ENCODE measurements at regions not wholly inside any gene's neighbourhood (a gene's known extent, or its start where the extent isn't known, plus 50 kb on each side); places are given as distances from the start of the nearest gene placed in this dataset.

DNA sequence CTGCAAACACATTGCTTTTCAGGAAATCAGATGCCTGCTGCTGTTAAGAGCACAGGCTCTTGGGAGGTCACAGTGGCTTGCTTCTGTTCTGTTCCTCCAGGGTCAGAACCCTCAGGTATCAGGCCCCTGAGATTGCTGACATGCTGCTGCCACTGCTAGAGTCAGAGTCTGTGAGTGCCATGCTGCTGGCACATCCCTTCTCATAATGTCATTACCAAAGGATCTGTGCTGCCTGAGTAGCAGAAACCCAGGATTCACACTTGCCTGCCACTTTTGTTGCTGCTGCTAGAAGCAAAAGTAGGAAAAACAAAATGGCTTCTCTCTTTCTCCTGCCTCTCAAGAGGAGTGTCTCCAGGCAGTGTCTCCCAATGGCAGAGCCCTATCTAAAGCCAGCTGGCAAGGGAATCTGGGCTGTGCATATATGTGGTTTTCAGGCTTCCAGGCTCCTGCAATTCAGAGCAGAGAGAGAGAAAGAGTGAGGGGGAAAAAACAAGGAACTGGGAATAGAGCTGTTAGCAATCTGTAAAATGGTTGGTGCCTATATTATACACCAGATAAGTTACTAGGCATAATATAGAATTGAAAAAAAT, 180.3 kb downstream of the MYCN start:
- DNase-seq: no peak
- H3K4me3 ChIP-seq (ENCODE audit: low read depth, low read length): no peak overlapping the region
- no peak for TF ChIP-seq CTCF (IDR thresholded peaks at IDR 0.05; ENCODE audit: low read depth, low read length, missing control alignments)
- in situ Hi-C loops (cut with HindIII; ENCODE audit: low pct_ligation_motif_present, low sequenced_read_pairs): no loop called here
- no peaks in the 10 kb centered on the region for H3K27me3 ChIP-seq (replicated peaks)
- H3K27ac ChIP-seq: no peak overlapping the region
- no peaks in the 10 kb centered on the region for H3K36me3 ChIP-seq (replicated peaks)

GRCh38 chr2:16119741-16120140, 179.4 kb downstream of the MYCN start:
- Histone ChIP-seq H3K27ac (no peak overlapping the region), H3K27me3 (replicated peaks) (no peaks in the 10 kb centered on the region), H3K36me3 (replicated peaks) (no peaks in the 10 kb centered on the region), H3K4me3 (ENCODE audit: low read depth, low read length) (no peak overlapping the region)
- DNase-seq: no peak
- in situ Hi-C loops (cut with HindIII; ENCODE audit: low pct_ligation_motif_present, low sequenced_read_pairs): no loop called here
- TF ChIP-seq CTCF (IDR thresholded peaks at IDR 0.05; ENCODE audit: low read depth, low read length, missing control alignments): no peak

DNA sequence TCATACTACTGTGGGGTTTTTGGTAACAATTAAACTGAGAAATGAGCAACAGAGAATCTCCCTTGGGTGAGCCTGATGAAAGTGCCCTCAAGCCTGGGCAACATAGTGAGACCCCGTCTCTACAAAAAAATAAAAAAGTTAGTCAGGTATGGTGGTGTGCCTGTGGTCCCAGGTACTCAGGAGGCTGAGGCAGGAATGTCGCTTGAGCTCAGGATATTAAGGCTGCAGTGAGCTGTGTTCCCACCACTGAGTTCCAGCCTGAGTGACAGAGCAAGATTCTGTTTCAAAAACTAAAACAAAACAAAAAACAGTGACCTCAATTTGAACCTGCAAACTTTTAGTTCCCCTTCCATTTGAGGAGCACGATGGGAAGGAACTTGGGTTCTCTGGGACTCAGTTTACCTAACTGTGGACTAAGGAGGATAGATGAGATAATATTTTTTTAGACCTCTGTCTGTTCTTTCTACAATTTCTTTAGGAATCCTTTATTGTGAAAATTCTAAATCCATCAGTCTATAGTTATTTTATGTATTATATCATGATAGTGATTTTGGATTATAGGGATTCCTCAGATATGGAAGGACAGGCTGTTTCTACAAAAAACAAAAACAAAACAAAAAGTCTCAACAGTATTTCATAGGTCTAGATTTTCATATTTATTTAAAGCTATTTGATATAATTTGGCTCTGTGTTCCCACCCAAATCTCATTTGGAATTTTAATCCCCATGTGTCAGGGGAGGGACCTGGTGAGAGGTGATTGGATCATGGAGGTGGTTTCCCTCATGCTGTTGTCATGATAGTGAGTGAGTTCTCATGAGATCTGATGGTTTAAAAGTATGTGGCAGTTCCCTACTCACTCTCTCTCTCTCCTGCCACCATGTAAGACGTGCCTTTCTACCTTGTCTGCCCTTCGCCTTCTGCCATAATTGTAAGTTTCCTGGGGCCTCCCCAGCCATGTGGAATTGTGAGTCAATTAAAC, 178.6 kb downstream of the MYCN start:
- no peak overlapping the region for H3K27ac ChIP-seq
- no peak for DNase-seq
- no peak overlapping the region for H3K4me3 ChIP-seq (ENCODE audit: low read depth, low read length)
- no peak for TF ChIP-seq CTCF (IDR thresholded peaks at IDR 0.05; ENCODE audit: low read depth, low read length, missing control alignments)
- H3K27me3 ChIP-seq (replicated peaks): no peaks in the 10 kb centered on the region
- no peaks in the 10 kb centered on the region for H3K36me3 ChIP-seq (replicated peaks)
- in situ Hi-C loops (cut with HindIII; ENCODE audit: low pct_ligation_motif_present, low sequenced_read_pairs): no loop called here

DNA sequence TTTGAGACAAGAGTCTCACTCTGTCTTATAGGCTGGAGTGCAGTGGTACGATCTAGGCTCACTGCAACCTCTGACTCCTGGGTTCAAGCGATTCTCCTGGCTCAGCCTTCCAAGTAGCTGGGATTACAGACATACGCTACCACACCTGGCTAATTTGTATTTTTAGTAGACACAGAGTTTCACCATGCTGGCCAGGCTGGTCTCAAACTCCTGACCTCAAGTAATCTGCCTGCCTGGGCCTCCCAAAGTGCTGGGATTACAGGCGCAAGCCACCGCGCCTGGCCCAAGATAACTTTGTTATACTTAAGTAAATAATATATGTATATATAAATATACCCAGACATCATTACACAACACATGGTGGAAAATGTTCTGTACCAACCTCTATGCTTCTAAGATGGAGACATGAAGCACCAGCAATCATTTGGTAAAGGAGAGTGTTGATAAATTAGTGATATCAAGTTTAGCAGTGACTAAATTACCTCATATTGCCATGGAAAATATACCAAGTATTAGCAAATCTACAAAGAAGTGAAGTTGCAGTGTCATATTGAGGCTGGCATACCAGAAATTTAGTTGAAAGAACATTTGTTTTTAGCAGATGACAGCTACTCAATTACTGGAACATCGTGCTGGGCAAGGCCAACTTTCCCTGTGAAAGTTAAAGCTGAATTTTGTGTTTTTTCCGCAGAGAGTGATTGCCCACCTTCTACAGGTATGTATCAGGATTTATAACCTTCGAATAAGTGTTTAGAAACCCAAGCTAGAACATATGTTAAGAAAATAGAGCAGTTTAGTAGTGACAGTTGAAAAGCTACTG, 177.7 kb downstream of the MYCN start:
- in situ Hi-C loops (cut with HindIII; ENCODE audit: low pct_ligation_motif_present, low sequenced_read_pairs): no loop called here
- TF ChIP-seq CTCF (IDR thresholded peaks at IDR 0.05; ENCODE audit: low read depth, low read length, missing control alignments): no peak
- Histone ChIP-seq H3K36me3 (replicated peaks) (no peaks in the 10 kb centered on the region), H3K27me3 (replicated peaks) (no peaks in the 10 kb centered on the region), H3K4me3 (ENCODE audit: low read depth, low read length) (no peak overlapping the region), H3K27ac (no peak overlapping the region)
- DNase-seq: no peak

GRCh38 chr2:16117021-16117700, 176.8 kb downstream of the MYCN start:
- no peak for DNase-seq
- Histone ChIP-seq H3K4me3 (ENCODE audit: low read depth, low read length) (no peak overlapping the region), H3K36me3 (replicated peaks) (no peaks in the 10 kb centered on the region), H3K27ac (no peak overlapping the region), H3K27me3 (replicated peaks) (no peaks in the 10 kb centered on the region)
- TF ChIP-seq CTCF (IDR thresholded peaks at IDR 0.05; ENCODE audit: low read depth, low read length, missing control alignments): no peak
- in situ Hi-C loops (cut with HindIII; ENCODE audit: low pct_ligation_motif_present, low sequenced_read_pairs): no loop called here

Data from brain microvascular endothelial cell (primary cell).